T1000 (cell line): ENCODE measurements at regions not wholly inside any gene's neighbourhood (a gene's known extent, or its start where the extent isn't known, plus 50 kb on each side); places are given as distances from the start of the nearest gene placed in this dataset.

Experiments
- DNase-seq: peaks from one replicate; lab custom pipeline; 2025; ENCODE audit warnings: mixed read lengths; lab: John Stamatoyannopoulos, UW

DNA sequence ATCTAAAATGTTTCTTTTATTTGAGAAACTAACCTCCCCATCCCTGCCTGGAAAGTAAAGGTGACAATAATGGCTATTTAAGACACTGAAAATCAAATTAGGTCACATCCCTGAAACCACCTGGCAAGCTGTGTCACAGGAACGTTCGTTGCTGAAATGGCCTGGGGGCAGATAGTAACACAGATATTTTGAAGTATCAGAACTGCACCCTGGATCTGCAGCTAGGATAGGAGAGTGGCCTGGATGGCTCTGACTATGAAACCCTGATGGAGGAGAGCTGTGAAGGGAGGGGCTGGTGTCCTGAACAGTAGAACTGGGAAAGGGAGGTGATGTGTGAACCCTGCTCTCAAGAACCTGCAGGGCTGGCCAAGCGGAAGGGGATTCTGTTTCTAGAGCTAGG lies 648.3 kb upstream of the CFAP20DC start:
- no peak for DNase-seq

DNA sequence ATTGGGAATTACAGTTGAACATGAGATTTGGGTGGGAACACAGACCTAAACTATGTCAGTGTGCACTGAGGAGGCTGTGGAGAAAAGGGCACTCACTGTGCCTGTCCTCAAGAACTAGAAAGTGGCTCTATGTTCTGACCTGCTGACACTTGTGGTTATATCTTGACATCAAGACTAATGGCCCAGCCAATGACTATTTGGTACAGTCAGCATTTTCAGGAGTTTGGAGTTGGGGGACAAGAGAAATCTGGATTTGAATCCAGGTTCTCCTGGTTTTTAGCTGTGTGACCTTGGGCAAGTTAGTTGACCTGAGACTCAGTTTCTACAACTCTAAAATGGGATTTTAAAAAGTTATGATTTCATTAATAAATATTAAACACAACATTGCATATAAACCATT lies 647.0 kb upstream of the CFAP20DC start:
- no peak for DNase-seq

DNA sequence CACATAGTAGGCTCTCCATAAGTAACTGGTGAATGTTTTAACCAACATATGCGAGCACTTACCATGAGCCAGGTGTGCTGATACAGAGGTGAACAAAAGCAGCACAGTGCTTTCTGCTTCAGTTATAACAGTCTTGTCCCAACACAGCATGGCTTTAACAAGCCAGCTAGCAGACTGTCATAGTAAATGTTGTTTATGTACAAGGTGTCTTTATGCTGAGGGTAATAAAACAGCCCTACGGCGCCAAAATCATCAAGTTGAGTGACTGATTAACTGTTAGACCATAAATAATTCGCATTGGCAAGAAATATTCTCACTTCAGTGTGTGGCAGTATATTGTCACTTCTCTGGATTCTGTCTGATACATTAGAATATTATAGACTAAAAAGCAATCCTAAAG lies 646.0 kb upstream of the CFAP20DC start:
- no peak for DNase-seq

DNA sequence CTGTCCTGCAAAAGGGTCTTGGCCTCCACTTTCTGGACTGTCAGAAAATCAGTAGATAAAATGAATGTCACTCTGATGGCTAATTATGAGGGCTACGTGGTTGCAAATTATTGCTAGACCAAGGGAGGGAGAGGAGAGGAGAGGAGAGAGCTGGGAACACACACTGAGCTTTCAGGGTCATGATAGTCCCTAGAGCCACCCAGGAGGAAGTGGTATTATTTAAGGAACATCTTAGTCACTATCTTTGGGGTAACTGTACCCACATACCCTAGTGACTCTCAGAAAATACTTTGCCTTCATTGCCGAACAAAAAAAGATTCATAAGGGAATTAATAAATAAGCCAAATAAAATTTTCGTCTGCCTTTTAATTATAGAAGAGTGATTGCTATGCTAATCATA lies 642.3 kb upstream of the CFAP20DC start:
- no peak for DNase-seq

DNA sequence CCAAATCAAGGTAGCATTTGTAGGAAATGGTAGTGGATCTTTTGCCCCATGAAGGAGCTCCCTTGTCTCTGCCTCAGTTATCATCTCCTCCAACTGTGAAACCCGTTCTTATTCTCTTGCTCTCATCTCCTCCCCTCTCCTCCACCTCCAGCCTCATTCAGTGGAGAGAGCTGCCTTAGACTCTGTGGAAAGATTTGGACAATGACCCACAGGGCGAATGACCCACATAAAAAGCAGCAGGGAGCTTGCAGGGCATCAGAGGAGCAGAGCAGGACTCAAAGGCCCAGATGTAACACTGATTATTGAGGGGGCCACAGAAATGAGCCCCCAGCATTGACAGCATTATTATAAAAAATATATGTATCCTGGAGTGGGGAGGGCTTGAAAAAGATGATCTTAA lies 641.1 kb upstream of the CFAP20DC start:
- no peak for DNase-seq

DNA sequence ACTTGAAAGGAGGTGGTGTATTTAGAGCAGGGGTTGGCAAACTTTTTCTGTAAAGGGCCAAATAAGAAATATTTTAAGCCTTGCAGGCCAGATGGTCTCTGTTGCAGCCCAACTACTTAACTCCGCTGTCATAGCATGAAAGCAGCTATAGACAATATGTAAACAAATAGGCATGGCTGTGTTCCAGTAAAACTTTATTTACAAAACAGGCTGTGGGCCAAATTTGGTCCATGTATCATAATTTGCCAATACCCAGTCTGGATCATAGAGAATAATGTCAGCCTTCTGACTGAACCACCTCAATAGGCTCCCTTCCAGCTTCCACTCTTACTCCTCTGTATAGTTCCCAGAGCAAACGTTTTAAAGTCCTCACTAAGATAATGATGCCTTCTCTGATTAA lies 638.8 kb upstream of the CFAP20DC start:
- no peak for DNase-seq

DNA sequence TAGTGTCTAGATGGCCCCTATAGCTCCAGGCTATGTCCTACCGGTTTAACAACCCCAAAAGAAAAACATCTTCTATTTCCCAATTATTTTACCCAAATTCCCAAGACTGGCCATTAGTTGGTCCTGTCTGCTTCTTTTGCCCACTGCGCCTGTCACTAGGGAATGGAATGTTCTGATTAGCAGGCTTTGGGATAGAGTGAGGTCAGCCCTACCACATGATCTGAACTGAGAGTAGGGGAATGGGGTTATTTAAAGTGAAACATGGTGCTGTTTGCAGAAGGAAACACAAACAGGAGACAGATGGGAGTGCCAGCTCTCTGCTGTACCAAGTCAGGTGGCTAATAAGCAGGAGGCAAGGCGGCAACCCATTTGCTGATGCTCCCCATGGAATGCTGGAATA lies 635.6 kb upstream of the CFAP20DC start:
- DNase-seq, result no peak

DNA sequence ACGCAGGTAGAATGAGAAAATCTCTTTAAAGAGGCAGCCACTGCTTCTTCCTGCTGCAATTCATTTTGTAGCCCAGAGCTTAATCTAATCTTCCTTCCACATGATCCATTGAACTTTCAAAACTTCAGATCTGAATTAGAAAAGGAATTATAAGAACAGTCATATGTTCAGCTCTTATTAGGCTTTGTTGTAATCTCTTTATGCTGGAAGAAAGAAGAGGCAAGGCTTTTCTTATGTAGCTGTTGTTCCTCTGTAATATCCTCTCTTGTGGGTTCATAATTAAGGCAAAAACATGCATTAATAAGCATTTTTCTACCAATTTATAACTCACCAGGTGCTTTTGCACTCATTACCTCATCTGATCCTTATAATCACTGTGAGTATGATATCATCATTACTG lies 634.9 kb upstream of the CFAP20DC start:
- no peak for DNase-seq

DNA sequence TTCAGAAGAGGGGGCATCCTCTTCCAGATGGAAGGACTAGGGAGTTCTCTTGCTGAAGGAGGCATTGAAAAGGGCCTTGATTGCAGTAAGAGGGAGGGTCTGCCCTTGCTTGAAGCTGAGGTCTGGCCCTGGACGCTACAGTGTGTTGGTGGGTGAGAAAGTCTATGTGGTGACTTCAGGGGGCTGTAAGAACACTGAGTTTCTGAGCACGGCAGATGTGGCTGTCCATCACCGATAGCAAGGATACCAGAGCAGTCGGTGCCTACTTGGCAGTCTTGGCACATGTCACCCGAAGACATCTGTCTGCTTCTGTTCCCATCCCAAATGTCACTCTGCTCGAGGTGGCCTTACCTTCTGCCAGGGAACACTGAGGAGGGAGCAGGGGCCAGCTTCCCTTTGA lies 631.1 kb upstream of the CFAP20DC start:
- no peak for DNase-seq

DNA sequence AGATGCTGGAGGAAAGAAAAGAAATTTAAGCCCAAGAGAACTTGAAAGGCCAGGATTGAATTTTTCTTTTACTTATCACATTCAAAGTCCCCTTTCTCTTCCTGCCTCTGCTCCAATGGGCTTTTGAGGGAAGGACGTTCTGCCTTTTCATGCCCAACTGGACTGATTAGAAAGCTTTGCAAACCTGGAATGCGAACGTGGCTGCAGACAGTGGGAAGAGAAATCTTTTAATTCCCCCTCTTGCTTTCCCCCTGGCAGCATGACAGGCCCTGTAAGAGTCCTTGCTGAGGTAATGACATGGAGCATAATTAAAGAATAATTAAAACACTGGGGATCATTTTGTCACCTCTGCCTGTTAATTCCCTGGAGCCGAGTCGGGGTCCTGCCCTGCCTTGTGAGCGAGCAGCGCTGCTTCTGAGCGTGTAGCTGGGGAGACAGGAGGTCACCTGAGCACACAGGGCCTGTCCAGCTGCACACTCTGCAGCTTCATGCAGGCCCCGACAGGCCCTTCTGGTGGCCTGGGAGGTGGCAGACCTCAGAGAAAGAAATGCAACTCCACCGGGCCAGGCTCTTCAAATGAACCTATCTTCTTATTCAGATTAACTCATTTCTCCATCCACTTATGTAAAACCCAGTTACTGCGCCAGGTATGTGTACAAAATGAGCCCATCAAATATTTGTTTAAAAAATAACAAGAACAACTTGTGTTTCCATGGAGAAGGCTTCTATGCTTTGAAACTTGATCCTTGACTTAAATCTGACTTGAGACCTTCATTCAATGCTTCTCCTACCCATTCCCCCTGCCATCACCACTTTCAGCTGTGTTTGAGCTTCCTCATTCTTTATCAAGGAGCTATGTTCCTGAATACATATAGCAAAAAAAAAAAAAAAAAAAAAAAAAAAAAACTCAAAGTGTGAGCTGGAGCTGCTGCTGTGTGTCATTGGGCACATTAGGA lies 628.2 kb upstream of the CFAP20DC start:
- no peak for DNase-seq

DNA sequence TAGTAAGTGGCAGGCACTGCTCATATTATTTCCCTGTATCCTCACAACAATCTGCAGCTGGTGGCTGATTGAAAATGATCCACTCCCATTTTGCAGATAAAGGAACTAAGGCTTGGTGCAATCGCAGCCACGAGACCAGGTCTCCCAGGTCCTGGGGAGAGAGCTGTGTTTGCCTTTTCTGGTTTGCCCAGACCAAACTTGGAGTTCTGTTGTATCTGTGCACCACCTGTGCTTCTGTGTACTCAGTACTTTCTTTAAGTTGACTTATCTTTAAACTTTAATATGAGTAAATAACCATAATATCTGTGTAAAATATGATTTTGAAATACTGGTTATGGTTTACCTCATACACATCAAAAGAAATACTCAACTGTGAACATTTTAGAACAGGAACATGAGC lies 625.7 kb upstream of the CFAP20DC start:
- DNase-seq, result no peak

DNA sequence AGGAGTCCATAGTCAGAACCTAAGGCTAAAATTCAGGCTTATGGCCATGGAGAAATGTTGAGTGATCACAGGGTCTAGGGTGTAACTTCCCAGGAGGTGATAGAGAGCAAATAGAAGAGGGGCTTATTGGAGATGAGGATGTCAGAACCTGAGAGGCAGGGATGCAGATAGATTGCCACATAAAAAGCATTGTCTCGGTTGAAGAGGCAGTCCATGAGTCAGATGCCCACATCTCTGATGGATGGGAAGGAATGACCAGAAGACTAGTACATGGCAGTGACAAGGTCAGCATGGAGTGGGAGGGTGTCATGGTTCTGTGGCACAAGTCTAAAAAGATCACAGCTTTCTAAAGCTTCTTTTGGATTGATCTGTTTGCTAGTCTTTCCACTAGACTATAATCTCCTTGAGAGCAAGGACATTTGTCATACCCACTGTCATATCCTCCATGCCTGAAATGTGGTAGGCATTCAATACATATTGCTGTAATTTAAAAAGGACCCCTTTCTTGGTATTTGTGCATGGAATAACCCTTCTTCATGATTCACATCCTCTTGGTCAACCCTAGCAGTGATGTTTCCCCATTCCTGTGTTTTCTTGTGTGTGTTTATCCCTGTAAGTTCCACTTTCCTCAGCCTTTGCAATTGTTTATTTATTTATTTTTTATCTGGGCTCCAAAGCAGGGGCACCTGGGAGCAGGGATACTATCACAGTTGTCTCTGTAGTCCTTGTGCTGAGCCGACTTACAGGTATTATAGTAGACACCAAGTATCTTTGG lies 613.4 kb upstream of the CFAP20DC start:
- no peak for DNase-seq

DNA sequence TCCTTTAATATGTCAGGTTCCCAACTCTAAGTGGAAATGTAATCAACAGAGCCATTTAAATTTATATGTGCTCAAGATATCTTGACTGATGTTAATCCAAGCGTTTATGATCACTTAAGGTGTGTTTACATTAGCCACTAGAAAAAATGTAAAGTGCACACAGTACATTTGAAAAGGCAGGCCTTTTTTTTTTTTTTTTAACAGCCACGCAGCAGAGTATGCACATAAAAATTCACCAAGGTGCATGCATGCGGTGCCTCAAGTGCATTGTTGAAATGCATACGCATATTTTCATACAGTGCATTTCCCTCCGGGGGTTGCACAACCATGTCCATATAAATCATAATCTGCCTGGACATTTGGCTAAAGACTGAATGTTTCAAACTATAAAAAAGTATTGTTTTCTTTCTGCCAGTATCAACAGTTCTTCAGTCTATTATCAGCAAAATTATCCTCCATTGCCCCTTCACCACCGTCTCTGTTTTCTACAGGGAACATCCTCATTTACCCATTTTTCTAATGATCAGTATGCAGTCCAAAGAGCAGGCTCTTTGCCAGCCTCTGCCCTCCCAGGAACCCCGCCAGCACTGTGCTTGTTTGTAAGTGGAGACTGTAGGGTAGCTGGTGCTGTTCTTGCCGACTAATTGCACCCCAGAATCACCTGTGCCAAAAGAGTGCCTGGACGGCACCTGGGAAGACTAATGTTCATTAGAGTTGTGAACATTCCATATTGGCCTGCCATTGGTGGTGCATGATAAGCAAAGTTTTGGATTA lies 611.2 kb upstream of the CFAP20DC start:
- no peak for DNase-seq

DNA sequence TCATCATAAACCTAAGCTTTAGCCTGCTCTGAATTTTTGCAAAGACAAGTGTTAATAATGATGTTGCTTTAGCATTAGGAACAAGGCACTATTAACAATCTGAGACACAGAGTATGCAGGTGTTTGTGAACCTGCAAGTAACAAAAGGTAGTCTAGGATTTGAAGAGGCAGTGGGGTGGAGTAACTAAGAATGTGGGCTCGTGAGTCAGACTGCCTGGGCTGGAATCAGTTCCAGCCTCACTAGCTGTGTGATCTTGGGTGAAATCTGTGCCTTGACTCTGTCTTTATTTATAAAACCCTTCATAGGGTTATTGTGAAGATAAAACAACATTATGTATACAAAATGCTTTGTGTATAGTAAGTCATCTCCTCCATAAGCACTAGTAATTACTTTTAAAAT lies 610.6 kb upstream of the CFAP20DC start:
- DNase-seq, result no peak

DNA sequence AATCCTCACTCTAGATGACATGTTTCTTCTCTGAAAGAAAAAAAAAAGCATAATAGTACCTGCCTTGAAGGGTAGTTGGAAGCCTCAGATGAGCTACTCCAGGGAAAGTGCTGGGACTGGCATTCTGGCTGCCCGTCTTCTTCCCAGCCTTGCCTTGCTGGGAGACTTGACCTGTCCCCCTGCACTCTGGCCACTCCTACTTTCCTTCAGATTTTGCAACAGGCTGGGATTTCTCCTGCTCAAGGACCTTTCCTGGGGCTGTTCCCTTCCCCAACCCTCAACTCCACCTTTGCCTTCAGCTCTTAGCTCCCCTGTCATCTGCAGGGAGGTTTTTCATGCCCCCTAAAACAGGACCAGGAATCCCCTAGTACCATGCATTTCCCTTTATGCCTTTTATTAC lies 609.9 kb upstream of the CFAP20DC start:
- DNase-seq, result no peak

DNA sequence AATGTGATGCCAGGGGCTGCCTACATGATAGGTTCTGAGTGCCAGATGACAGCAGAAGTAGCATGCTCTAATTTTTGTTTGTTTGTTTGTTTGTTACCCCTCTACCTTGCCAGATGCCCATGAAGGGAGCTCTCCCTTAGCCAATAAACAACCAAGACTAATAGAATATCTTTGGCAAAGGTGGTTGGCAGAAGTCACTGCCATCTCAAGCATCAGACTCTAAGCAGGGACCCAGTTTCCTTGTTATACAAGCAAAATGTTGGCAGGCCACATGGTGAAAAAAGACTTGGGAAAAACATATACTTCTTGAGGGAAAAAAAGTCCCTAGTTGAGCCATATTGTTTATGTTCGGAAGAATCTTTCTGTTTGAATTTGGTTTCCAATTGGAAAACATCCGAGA lies 609.0 kb upstream of the CFAP20DC start:
- no peak for DNase-seq

DNA sequence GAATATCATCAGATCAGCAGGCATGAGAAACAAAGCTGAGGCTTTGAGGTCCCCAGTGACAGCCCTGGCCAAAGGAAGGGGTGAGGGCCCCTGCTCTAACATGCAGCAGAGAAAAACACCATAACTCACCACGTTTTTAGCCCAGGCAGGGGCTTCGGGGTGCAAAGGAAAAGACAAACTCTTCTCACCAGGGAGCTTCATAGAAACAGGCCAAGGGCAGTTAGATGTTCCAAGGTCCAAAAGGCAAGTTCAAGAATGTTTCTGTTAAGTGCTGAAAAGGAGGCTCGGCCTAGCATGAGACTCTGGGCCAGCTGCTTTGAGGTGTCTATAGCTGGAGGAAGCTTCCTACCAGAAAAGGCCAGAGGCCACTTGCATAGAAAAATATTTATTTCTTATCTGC lies 608.4 kb upstream of the CFAP20DC start:
- no peak for DNase-seq

DNA sequence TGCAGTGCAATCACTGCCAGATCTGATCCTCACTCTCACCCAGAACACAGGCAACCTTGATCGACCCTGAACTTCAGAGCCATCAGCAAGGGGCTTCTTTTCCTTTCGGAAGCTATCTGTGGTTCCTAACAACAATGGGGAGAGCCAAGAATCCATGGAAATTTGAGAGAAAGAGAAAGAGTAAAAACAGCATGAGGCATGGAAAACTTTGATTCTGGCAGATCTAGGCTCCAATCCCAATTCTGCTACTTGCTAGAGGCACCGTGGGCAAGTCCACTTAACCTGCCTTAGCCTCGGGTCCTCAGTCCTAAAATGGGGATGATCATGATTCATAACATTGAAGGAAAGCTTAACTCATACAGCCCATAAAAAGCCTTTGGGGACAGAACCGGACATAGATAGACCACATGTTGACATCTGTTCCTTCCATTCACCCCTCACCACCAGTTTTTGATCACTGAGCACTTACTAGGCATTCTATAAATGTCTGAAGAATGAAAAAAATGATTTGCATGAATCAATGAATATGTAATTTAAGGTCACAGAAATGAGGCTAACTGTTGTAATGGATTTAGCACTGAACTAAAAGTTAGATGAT lies 605.7 kb upstream of the CFAP20DC start:
- DNase-seq, result no peak

DNA sequence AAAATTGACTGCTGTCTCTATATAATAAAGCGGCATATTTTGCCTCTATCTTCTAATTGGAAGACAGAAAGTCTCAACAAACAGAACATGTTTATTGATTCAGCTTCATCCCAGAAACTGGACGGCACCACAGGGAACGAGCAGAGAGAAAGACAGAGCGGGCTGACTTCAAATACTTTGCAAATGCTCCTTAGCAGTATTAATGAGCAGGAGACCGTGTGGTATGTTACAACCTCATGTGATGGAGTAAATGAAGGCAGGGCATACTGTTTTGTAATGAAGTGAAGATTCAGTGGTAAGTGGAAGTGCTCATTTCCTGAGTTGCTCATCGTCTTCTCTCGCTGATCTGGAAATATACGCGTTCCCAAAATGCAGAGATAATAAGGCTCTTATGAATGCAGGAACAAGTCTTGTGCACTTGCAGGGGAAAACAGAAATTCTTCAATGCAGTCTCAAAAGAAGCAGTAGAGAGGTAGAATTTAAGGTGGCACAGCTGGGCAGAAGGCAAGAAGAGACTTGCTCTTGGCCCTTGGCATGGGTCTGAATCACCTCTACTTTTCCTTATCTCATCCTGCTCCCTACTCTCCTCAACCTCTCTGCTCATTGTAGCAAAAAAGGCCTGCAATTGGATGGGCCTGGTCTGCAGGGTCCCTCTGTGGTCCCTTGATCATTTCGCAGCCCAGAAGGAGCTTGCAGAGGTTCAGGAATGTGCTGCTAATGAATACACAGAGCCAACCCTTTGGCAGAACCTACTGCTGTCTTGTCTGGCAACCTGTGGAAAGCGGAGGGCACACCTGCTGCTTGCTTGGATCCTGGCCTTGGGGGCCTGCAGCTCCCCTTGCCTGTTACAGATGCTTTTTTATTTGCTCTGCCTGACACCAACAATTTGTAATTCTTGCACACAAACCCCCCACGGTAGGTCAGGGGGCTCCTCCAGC lies 604.9 kb upstream of the CFAP20DC start:
- no peak for DNase-seq

DNA sequence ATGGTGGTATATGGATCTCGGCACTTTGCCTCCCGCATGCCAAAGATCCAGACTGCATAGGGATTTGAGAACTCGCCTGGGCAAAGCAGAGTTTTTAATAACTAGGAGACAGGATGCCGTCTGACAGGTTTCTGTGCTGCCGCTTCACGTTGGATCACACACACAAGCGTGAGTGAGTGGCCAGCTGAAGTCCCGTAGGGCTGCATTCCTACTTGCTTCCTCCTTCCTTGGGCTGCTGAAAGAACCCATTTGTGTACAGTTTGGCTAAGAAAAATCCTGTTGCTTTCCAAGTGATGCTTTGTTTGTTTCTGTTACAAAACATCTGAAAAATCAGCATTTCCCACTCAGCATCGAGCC lies 604.3 kb upstream of the CFAP20DC start:
- no peak for DNase-seq
